ENCODE measurements at regions not wholly inside any gene's neighbourhood (a gene's known extent, or its start where the extent isn't known, plus 50 kb on each side); places are given as distances from the start of the nearest gene placed in this dataset.
"Not testable (repeated sequence)": the region's sequence is repeated elsewhere in the genome, so short reads cannot be mapped to it uniquely, and the experiment has no call there.

DNA sequence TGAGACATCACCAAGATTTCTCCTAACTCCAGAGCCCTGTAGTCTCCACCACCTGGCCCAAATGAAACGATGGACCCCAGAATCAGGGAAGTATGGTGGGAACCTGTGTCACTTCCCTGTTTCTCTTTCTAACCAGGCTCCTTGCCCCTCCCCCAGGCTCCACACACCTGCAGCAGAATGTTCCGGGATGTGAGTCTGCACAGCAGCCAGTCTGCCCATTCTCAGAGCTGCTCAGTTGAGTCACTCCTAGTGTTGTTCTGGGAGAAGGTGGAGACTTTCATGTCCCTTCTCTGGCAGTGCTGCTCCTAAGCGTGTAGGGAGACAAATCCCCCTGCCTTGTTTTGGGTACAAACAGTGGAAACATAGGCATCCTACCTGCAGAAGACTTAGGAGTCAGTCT, 76.0 kb upstream of the XPA start:
- H3K9me3 ChIP-seq (ENCODE audit: insufficient read depth, low read length), result no peaks in the 10 kb centered on the region
- H3K27me3 ChIP-seq (ENCODE audit: low read length), result no peaks in the 10 kb centered on the region
- H4K20me1 ChIP-seq (ENCODE audit: low read depth, low read length), result no peaks in the 10 kb centered on the region
- H3K27ac ChIP-seq (ENCODE audit: low read depth, low read length), result no peak overlapping the region
- no peak overlapping the region for H3K4me2 ChIP-seq (ENCODE audit: low read depth, low read length, poor library complexity, severe bottlenecking)
- no peak overlapping the region for H2AFZ ChIP-seq (ENCODE audit: low read depth, low read length, severe bottlenecking)
- no peak for TF ChIP-seq EZH2phosphoT487 (conservative IDR thresholded peaks at IDR 0.05; ENCODE audit: low read length)
- no peak for TF ChIP-seq CTCF (IDR thresholded peaks at IDR 0.05; ENCODE audit: insufficient read depth, low read length, poor library complexity, severe bottlenecking)
- H3F3A ChIP-seq (ENCODE audit: insufficient read depth), result no peaks in the 10 kb centered on the region
- H3K9me2 ChIP-seq (replicated peaks; ENCODE audit: insufficient read depth, low read length), result no peaks in the 10 kb centered on the region
- no peaks in the 10 kb centered on the region for H3K36me3 ChIP-seq (ENCODE audit: low read length)
- no peak overlapping the region for H3K9ac ChIP-seq (ENCODE audit: low read length)
- no peak overlapping the region for H3K4me3 ChIP-seq (ENCODE audit: insufficient read depth, low read length, poor library complexity, severe bottlenecking)
- no peaks in the 10 kb centered on the region for H3K79me2 ChIP-seq (ENCODE audit: insufficient read depth, low read length)

- Histone ChIP-seq H3K36me3 (ENCODE audit: low read length) (no peaks in the 10 kb centered on the region), H3K4me3 (ENCODE audit: insufficient read depth, low read length, poor library complexity, severe bottlenecking) (no peak overlapping the region), H3F3A (ENCODE audit: insufficient read depth) (no peaks in the 10 kb centered on the region), H3K79me2 (ENCODE audit: insufficient read depth, low read length) (no peaks in the 10 kb centered on the region), H3K9me3 (ENCODE audit: insufficient read depth, low read length) (no peaks in the 10 kb centered on the region), H2AFZ (ENCODE audit: low read depth, low read length, severe bottlenecking) (no peak overlapping the region), H3K27me3 (ENCODE audit: low read length) (no peaks in the 10 kb centered on the region), H3K27ac (ENCODE audit: low read depth, low read length) (no peak overlapping the region), H3K4me2 (ENCODE audit: low read depth, low read length, poor library complexity, severe bottlenecking) (no peak overlapping the region), H3K9me2 (replicated peaks; ENCODE audit: insufficient read depth, low read length) (no peaks in the 10 kb centered on the region), H3K9ac (ENCODE audit: low read length) (no peak overlapping the region), H4K20me1 (ENCODE audit: low read depth, low read length) (no peaks in the 10 kb centered on the region)
- no peak for TF ChIP-seq EZH2phosphoT487 (conservative IDR thresholded peaks at IDR 0.05; ENCODE audit: low read length)
- TF ChIP-seq CTCF (IDR thresholded peaks at IDR 0.05; ENCODE audit: insufficient read depth, low read length, poor library complexity, severe bottlenecking), result no peak
These were observed 76.6 kb upstream of the XPA start for GRCh38 chr9:97773723-97774122.

DNA sequence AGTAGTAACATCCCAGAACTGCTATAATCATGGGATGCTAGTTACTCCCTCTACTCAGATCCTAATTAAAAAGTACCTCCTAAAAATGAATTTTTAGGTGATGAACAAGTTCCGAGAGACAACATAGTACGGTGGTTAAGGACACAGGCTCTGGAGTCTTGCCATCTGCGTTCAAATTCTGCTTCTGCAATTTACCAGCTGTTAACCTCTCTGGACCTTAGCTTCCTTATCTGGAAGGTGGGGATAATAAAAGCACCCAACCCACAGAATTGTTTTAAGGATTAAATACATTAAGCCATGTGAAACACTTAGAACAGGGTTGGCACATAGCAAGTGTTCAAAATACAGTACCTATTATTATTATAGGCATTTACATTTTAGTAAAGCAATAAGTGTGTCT, 77.5 kb upstream of the XPA start:
- no peak overlapping the region for H2AFZ ChIP-seq (ENCODE audit: low read depth, low read length, severe bottlenecking)

GRCh38 chr9:97778740-97779139, 74.3 kb upstream of the FOXE1 start:
- H3K27ac ChIP-seq (ENCODE audit: low read depth, low read length); H3K4me2 ChIP-seq (ENCODE audit: low read depth, low read length, poor library complexity, severe bottlenecking); H3K79me2 ChIP-seq (ENCODE audit: insufficient read depth, low read length); H3K4me3 ChIP-seq (ENCODE audit: insufficient read depth, low read length, poor library complexity, severe bottlenecking); H4K20me1 ChIP-seq (ENCODE audit: low read depth, low read length); H3K9me3 ChIP-seq (ENCODE audit: insufficient read depth, low read length); H2AFZ ChIP-seq (ENCODE audit: low read depth, low read length, severe bottlenecking); H3K27me3 ChIP-seq (ENCODE audit: low read length); H3K36me3 ChIP-seq (ENCODE audit: low read length); H3K9ac ChIP-seq (ENCODE audit: low read length); H3F3A ChIP-seq (ENCODE audit: insufficient read depth); H3K9me2 ChIP-seq (replicated peaks; ENCODE audit: insufficient read depth, low read length): not testable (repeated sequence)

More for the DNA sequence above, 77.5 kb upstream of the XPA start:
- Histone ChIP-seq H3K27me3 (ENCODE audit: low read length) (no peaks in the 10 kb centered on the region), H3K9ac (ENCODE audit: low read length) (no peak overlapping the region), H3K9me3 (ENCODE audit: insufficient read depth, low read length) (peaks cover 2% of the 10 kb centered on the region; the same call in 1 of the 2 replicates), H4K20me1 (ENCODE audit: low read depth, low read length) (no peaks in the 10 kb centered on the region), H3K4me3 (ENCODE audit: insufficient read depth, low read length, poor library complexity, severe bottlenecking) (no peak overlapping the region), H3K9me2 (replicated peaks; ENCODE audit: insufficient read depth, low read length) (no peaks in the 10 kb centered on the region), H3K79me2 (ENCODE audit: insufficient read depth, low read length) (no peaks in the 10 kb centered on the region), H3K36me3 (ENCODE audit: low read length) (no peaks in the 10 kb centered on the region), H3K27ac (ENCODE audit: low read depth, low read length) (no peak overlapping the region), H3K4me2 (ENCODE audit: low read depth, low read length, poor library complexity, severe bottlenecking) (no peak overlapping the region), H3F3A (ENCODE audit: insufficient read depth) (no peaks in the 10 kb centered on the region)
- no peak for TF ChIP-seq EZH2phosphoT487 (conservative IDR thresholded peaks at IDR 0.05; ENCODE audit: low read length)
- no peak for TF ChIP-seq CTCF (IDR thresholded peaks at IDR 0.05; ENCODE audit: insufficient read depth, low read length, poor library complexity, severe bottlenecking)
